GM18868 (cell line): ENCODE measurements at regions not wholly inside any gene's neighbourhood (a gene's known extent, or its start where the extent isn't known, plus 50 kb on each side); places are given as distances from the start of the nearest gene placed in this dataset.
"Not testable (repeated sequence)": the region's sequence is repeated elsewhere in the genome, so short reads cannot be mapped to it uniquely, and the experiment has no call there.

Source experiments
- ATAC-seq: cut with Tn5 transposase; IDR thresholded peaks from one replicate; pipeline ENCODE4 v1.9.1; 2021; ENCODE audit warnings: mild to moderate bottlenecking, moderate library complexity; ENCODE audit not compliant: unreplicated experiment

DNA sequence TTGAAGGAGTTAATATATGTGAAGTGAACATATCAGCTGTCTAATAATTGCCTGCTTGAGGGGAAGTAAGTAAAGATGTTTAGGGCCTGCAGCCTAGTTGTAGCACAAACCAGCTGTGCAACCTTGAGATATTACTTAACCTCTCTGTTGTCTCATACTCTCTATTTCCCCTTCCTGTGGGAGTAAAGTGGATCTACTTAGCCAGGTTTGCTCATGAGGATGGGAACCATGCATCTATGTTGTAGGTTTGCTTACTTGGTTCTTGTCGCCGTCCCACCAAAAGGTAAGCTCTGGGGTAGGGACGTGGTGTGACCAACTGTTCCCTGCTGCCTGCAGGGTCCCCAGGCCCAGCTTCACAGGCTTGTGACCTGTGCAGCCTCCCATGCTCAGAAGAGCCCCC is 362.7 kb upstream of the SULF2 start:
- no peak for ATAC-seq

DNA sequence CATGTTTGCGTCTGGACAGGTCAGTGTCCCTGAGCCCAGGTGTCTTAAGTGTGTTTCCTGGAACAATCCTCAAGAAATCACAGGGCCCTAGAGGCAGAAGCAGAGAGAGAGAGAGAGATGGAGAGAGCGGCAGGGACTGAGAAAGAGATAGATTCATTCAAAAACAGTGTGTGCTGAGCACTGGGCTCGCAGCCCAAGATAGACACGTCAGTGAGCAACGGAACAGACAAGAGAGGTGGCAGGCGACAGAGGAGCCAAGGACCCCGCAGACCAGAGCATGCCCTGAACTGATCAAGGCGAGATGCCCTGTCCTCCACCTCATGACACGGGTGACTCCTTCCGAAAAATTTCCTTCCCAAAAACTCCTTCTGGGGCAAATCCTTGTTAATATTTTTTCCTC is 362.0 kb upstream of the SULF2 start:
- ATAC-seq, result no peak

- ATAC-seq, result no peak
Measured at GRCh38 chr20:48146877-48147276, 361.6 kb upstream of the SULF2 start.

DNA sequence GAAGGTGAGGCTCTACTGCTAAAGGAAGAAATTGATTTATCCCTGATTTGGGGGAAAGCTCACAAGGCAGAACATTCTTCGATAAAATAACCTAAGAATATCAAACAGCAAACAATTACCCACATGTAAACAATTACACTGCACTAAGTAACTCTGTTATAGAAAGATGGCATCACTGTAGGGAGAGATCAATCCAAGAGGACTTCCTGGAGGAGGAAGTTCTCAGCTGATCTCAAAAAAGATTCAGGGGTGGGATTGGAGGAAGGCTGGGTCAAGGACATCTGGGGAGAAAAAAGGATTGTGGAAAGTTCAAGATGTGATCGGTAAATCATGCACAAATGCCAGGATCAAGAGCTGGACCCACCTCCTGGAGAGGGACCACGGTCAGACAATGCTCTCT is 361.0 kb upstream of the SULF2 start:
- no peak for ATAC-seq

- no peak for ATAC-seq
Measured at GRCh38 chr20:48143435-48144081, 358.3 kb upstream of the SULF2 start.

DNA sequence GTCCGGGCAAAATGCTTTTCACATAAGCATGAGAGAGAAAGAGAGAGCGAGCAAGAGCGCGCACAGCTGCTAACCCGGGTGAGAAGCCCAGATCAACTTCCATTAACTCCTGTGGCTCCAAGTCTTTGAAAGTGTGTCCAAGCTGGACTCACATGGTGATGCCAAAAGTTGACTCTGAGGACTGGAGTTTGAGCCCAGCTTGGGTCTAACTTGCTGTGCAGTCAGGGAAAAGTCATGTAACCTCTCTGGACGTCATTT is 357.2 kb upstream of the SULF2 start:
- no peak for ATAC-seq

DNA sequence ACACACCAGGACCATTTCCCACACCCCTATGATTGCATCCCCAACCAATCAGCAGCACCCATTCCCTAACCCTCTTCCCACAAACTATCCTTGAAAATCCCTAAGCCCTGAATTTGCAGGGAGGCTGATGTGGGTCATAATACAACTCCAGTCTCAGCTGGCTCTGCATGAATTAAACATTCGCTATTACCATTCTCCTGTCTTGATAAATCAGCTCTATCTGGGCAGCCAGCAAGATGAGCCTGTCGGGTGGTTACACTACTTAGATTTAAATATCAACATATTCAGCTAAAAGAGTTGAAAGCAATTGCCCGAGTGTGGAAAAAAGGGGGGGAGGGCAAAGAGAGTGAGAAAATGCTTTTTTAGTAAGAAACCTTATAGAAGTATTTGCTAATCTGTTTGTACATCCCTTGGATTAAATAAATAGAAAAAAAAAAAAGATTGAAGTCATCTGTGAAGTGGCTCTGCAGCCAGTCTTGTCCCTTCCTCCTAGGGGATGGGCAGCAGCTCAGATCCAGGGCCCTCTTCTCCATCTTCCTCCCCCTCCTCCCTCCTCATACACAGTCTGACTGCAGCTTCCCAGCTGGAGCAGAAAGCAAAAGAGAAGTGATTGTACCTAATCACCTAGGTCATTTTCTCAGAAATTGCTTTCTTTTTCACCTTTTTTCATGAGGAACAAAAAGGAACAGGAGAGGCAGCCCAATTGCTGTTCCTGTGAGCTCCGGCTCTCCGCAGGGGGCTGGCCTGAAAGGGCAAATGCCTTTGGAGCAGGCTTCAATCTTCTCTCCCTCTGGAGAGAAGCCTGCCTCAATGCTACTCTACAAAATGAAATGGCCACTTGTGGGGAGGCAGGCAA is 356.6 kb upstream of the SULF2 start:
- no peak for ATAC-seq

DNA sequence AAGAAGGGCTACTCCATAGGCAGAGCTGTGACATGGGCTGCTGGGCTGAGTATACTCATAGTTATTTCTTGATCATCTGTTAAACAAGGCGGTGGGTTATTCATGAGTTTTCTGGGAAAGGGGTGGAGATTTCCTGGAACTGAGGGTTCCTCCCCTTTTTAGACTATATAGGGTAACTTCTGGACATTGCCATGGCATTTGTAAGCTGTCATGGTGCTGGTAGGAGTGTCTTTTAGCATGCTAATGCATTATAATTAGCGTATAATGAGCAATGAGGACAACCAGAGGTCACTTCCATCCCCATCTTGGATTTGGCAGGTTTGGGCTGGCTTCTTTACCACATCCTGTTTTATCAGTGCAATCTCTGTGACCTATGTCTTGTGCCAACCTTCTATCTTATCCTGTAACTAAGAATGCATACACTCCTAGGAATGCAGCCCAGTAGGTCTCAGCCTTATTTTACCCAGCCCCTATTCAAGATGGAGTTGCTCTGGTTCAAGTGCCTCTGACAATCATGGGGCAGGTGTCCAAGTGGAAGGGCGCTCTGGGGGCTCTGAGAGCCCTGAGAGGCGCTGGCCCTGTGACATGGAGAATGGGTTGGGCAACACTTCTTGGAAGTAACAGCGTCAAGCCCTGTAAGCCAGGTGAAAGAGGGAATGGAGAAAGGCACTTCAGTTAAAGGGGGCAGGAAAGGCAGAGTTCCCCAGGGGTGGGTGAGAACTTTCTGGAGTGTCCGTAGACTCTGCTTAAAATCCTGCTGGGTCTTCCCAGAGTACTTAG is 354.2 kb upstream of the SULF2 start:
- no peak for ATAC-seq

DNA sequence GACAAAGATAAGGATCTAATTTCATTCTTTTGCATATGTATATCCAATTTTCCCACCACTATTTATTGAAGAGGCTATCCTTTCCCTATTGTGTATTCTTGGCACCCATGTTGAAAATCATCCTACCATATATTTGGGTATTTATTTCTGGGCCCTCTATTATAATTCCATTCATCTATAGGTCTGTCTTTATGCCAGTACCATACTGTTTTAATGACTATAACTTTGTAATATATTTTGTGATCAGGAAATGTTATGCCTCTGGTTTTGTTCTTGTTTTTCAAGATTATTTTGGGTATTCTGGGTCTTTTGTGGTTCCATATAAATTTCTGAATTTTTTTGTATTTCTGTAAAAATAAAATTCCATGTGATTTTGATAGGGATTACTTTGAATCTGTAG is 347.6 kb upstream of the SULF2 start:
- ATAC-seq, result no peak

GRCh38 chr20:48131581-48131980 is 346.3 kb upstream of the SULF2 start:
- ATAC-seq, result no peak

- ATAC-seq, result no peak
Measured at GRCh38 chr20:48129345-48129942, 344.2 kb upstream of the SULF2 start.

DNA sequence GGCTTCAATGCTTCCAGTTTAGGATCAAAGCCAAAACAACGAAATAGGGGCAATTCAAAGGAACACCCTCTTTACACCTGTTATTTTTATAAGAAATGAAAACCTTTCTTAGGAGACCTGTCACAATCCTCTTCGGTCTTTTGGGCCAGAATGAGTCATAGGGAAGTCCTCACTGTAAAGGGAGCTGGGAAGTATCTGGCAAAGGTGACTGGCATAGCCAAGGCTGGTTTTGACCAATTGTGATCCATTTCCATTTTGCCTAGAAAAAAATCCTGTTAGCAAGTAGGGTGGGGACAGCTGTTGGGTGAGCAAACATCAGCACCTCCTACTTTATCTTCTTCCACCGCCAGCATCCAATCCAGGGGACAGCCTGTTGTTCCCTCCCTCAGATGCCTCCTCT is 343.2 kb upstream of the SULF2 start:
- ATAC-seq, result no peak

- ATAC-seq, result not testable (repeated sequence)
Measured at GRCh38 chr20:48127964-48128363, 342.7 kb upstream of the SULF2 start.

GRCh38 chr20:48127133-48127532 is 341.9 kb upstream of the SULF2 start:
- not testable (repeated sequence) for ATAC-seq

- ATAC-seq, result no peak
Measured at GRCh38 chr20:48126227-48126740, 341.0 kb upstream of the SULF2 start.

DNA sequence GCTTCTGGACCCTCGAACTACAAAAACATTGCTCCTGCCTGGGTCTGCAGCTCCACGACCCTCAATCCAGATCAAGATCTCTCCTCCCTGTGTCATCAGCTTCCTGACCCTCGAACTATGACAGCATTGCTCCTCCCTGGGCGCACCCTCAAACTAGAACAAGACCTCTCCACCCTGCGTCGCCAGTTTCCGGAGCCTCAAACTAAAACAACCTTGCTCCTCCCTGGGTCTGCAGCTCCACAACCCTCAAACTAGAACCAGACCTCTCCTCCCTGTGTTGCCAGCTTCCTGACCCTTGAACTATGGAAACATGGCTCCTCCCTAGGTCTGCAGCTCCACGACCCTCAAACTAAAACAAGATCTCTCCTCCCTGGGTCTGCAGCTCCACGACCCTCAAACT is 339.7 kb upstream of the SULF2 start:
- no peak for ATAC-seq

DNA sequence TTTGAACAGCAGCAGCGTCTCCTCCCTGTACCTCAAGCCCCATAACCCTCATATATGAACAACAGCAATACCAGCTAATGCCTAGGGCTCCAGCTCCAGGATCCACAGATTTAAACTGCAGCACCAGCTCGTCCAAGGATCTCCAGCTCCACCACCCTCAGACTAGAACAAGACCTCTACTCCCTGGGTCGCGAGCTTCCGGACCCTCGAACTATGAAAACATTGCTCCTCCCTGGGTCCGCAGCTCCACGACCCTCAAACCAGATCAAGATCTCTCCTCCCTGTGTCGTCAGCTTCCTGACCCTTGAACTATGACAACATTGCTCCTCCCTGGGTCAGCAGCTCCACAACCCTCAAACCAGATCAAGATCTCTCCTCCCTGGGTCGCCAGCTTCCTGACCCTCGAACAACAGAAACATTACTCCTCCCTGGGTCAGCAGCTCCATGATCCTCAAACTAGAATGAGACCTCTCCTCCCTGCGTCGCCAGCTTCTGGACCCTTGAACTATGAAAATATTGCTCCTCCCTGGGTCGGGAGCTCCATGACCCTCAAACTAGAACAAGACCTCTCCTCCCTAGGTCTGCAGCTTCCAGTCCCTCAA is 339.0 kb upstream of the SULF2 start:
- ATAC-seq, result no peak

DNA sequence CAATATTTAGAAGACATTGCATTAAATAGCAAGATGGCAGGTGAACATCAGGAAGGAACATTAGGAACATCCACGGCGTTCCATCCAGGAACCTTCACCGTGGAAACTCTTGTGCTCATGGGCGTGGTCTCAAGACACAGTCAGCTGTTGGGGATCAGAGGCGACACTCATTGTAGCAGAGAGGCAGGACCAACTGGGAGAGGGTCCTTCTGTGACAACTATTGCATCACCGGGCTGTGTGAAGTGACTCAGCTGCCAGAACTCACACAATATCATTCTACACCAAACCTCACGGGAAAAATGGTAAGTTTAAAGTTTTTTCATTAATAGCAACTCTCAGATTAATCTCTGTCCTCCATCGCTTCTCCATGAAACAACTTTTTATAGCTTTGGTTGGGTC is 334.8 kb upstream of the SULF2 start:
- no peak for ATAC-seq

DNA sequence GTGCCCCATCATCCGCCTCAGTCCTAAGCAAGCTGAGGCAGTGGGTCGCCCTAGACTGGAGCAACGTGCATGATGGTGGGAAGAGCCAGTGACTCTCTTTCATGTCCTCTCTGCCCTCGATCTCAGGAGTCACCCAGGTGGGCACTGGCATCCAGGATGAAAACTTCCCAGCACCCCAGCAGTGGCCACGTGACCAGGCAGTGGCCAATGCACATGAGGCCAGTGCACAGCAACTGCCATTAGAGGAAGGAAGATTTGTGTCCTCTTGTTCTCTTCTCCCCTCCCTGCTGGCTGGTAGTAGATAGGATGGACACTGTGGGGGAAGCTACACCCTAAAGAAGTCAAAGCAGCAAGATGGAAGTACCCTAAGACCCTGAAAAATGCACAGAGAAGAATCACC is 334.1 kb upstream of the SULF2 start:
- ATAC-seq, result not testable (repeated sequence)

DNA sequence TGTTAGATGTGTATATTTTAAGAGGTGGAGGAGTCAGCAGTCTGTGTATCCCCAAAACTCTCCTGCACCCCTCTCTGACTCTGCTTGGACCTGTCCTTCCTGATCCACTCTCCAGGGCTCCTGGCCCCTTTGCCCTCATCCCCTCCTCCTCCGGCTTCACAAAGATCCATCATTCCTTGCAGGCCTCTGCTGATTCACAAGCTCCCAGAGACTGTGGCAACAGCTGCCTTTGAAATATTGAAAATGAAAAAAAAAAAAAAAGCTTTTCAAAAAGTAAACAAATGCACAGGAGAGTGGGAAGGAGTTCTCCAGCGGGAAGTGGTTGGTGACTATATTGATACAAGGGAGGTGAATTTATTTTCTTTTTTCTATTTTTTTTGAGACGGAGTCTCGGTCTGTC is 330.2 kb upstream of the SULF2 start:
- no peak for ATAC-seq

GRCh38 chr20:48107560-48107959 is 322.3 kb upstream of the SULF2 start:
- no peak for ATAC-seq
